PC-9 (cell line): ENCODE measurements at regions not wholly inside any gene's neighbourhood (a gene's known extent, or its start where the extent isn't known, plus 50 kb on each side); places are given as distances from the start of the nearest gene placed in this dataset.

ENCODE experiments used
- BruUV-seq: library from RNA; stranded (reverse); fragments of 400-500 nt; replicated peaks from 2 replicates; lab custom pipeline; 2021; lab: Mats Ljungman, UMichigan
- CTCF ChIA-PET: fragments of 300-600 bp; sonication (Branson Sonifier 250); formaldehyde crosslinking; loops from one replicate; lab custom pipeline; 2022; ENCODE audit warnings: antibody characterized with exemption; lab: Charles Lee
- POLR2A ChIA-PET: fragments of 300-600 bp; sonication (Branson Sonifier 250); formaldehyde crosslinking; loops from one replicate; lab custom pipeline; 2022; ENCODE audit warnings: antibody characterized with exemption; ENCODE audit not compliant: unreplicated experiment; lab: Charles Lee
- DNase-seq, 2 experiments: peaks; one replicate each; pipeline versions ENCODE4 v3.0.0 to v3.0.0-alpha.2; 2015 to 2022; ENCODE audit warnings: mixed read lengths in 1 of 2
- H2AFZ ChIP-seq: fragments of 200-600 bp; sonication (generic); 2 replicates; pipeline ENCODE4 v1.8.1; 2017; ENCODE audit warnings: antibody characterized with exemption
- H3F3A ChIP-seq: fragments of 200-600 bp; sonication (generic); 2 replicates; pipeline ENCODE4 v1.8.1; 2017; ENCODE audit warnings: antibody characterized with exemption, mild to moderate bottlenecking, low read depth; ENCODE audit not compliant: insufficient read depth
- H3K27ac ChIP-seq: fragments of 200-600 bp; sonication (generic); 2 replicates; pipeline ENCODE4 v1.6.1; 2016; ENCODE audit warnings: mixed run types
- H3K27me3 ChIP-seq: fragments of 200-600 bp; sonication (generic); 2 replicates; pipeline ENCODE4 v1.6.1; 2016; ENCODE audit warnings: low read depth, mixed run types; ENCODE audit not compliant: insufficient read depth
- H3K36me3 ChIP-seq: fragments of 200-600 bp; sonication (generic); 2 replicates; pipeline ENCODE4 v1.6.1; 2016; ENCODE audit warnings: low read depth, mixed run types
- H3K4me1 ChIP-seq: fragments of 200-600 bp; sonication (generic); replicated peaks from 2 replicates; pipeline ENCODE4 v1.6.1; 2016; ENCODE audit warnings: mixed run types; ENCODE audit not compliant: insufficient read depth
- H3K4me2 ChIP-seq: fragments of 200-600 bp; sonication (generic); 2 replicates; pipeline ENCODE4 v1.6.1; 2017; ENCODE audit warnings: mixed run types
- H3K4me3 ChIP-seq: fragments of 200-600 bp; sonication (generic); 2 replicates; pipeline ENCODE4 v1.6.1; 2016; ENCODE audit warnings: mixed run types
- H3K79me2 ChIP-seq: fragments of 200-600 bp; sonication (generic); 2 replicates; pipeline ENCODE4 v1.6.1; 2017; ENCODE audit warnings: low read depth, mixed run types
- H3K9me2 ChIP-seq: fragments of 200-600 bp; sonication (generic); 2 replicates; pipeline ENCODE4 v1.8.1; 2017; ENCODE audit warnings: mild to moderate bottlenecking; ENCODE audit not compliant: insufficient read depth
- H3K9me3 ChIP-seq: fragments of 200-600 bp; sonication (generic); 2 replicates; pipeline ENCODE4 v1.8.1; 2016; ENCODE audit warnings: low read depth; ENCODE audit not compliant: insufficient read depth
- H4K20me1 ChIP-seq: fragments of 200-600 bp; sonication (generic); 2 replicates; pipeline ENCODE4 v1.8.1; 2017; ENCODE audit not compliant: insufficient read depth
- CTCF ChIP-seq: fragments of 200-600 bp; sonication (generic); conservative IDR thresholded peaks from 2 replicates; pipeline ENCODE4 v1.6.1; 2017; ENCODE audit warnings: mixed run types, antibody characterized with exemption, mild to moderate bottlenecking, moderate library complexity
- EZH2 ChIP-seq: fragments of 200-600 bp; sonication (generic); IDR thresholded peaks from 2 replicates; pipeline ENCODE4 v1.8.0; 2017; ENCODE audit warnings: antibody characterized with exemption, low read depth
- intact Hi-C: fragments of 100-400 bp; cut with micrococcal nuclease; formaldehyde crosslinking; loops from one replicate; pipeline ENCODE4 v1.10.0; 2022; ENCODE audit not compliant: unreplicated experiment

- Histone ChIP-seq H3K27me3 (no peaks in the 10 kb centered on the region), H3K4me3 (no peak overlapping the region), H3K4me1 (no peaks in the 10 kb centered on the region), H3K9me2 (no peaks in the 10 kb centered on the region), H3F3A (no peaks in the 10 kb centered on the region), H2AFZ (no peak overlapping the region), H4K20me1 (no peaks in the 10 kb centered on the region), H3K4me2 (no peak overlapping the region), H3K36me3 (no peaks in the 10 kb centered on the region), H3K9me3 (no peaks in the 10 kb centered on the region), H3K27ac (no peak overlapping the region), H3K79me2 (no peaks in the 10 kb centered on the region)
- POLR2A ChIA-PET = no interaction called here
- intact Hi-C loops = no loop called here
- BruUV-seq = no TSS peak
- CTCF ChIA-PET = no interaction called here
- TF ChIP-seq EZH2 (no peak), CTCF (no peak)
- no peak for DNase-seq
These were observed 1198.9 kb downstream of the ROBO2 start for GRCh38 chr3:78238811-78239210.

GRCh38 chr3:78242724-78243123 is 1202.8 kb downstream of the ROBO2 start:
- BruUV-seq = no TSS peak
- H3K27me3 ChIP-seq = no peaks in the 10 kb centered on the region
- intact Hi-C loops = no loop called here
- H3K4me1 ChIP-seq = no peaks in the 10 kb centered on the region
- H3K79me2 ChIP-seq = no peaks in the 10 kb centered on the region
- no peak overlapping the region for H3K4me3 ChIP-seq
- H4K20me1 ChIP-seq = no peaks in the 10 kb centered on the region
- ChIA-PET POLR2A (no interaction called here), CTCF (no interaction called here)
- TF ChIP-seq EZH2 (no peak), CTCF (no peak)
- H3K36me3 ChIP-seq = no peaks in the 10 kb centered on the region
- no peaks in the 10 kb centered on the region for H3K9me2 ChIP-seq
- no peak for DNase-seq
- H3F3A ChIP-seq = no peaks in the 10 kb centered on the region
- no peak overlapping the region for H3K4me2 ChIP-seq
- H3K9me3 ChIP-seq = no peaks in the 10 kb centered on the region
- H3K27ac ChIP-seq = no peak overlapping the region
- no peak overlapping the region for H2AFZ ChIP-seq

GRCh38 chr3:78244136-78244535 is 1204.2 kb downstream of the ROBO2 start:
- H3K36me3 ChIP-seq = no peaks in the 10 kb centered on the region
- no peaks in the 10 kb centered on the region for H3K27me3 ChIP-seq
- no peaks in the 10 kb centered on the region for H3K79me2 ChIP-seq
- no peak overlapping the region for H3K4me2 ChIP-seq
- TF ChIP-seq CTCF (no peak), EZH2 (no peak)
- no peaks in the 10 kb centered on the region for H4K20me1 ChIP-seq
- ChIA-PET CTCF (no interaction called here), POLR2A (no interaction called here)
- no peaks in the 10 kb centered on the region for H3F3A ChIP-seq
- no peak overlapping the region for H3K27ac ChIP-seq
- intact Hi-C loops = no loop called here
- no peak for DNase-seq
- H3K4me1 ChIP-seq = no peaks in the 10 kb centered on the region
- no peaks in the 10 kb centered on the region for H3K9me3 ChIP-seq
- H3K9me2 ChIP-seq = no peaks in the 10 kb centered on the region
- no peak overlapping the region for H2AFZ ChIP-seq
- BruUV-seq = no TSS peak
- H3K4me3 ChIP-seq = no peak overlapping the region
